Progenitor cell of endocrine pancreas (in vitro differentiated cells): ENCODE measurements at regions not wholly inside any gene's neighbourhood (a gene's known extent, or its start where the extent isn't known, plus 50 kb on each side); places are given as distances from the start of the nearest gene placed in this dataset.

ENCODE experiments used
- DNase-seq: peaks from one replicate; pipeline ENCODE4 v3.0.0; 2021; ENCODE audit warnings: low spot score; ENCODE audit not compliant: unreplicated experiment
- H3K27ac Mint-ChIP-seq: 2 replicates; pipeline ENCODE4 v1.8.0; 2021; ENCODE audit warnings: mild to moderate bottlenecking, moderate library complexity, mixed read lengths
- H3K27me3 Mint-ChIP-seq: 2 replicates; pipeline ENCODE4 v1.8.0; 2021; ENCODE audit warnings: mixed read lengths
- H3K36me3 Mint-ChIP-seq: 2 replicates; pipeline ENCODE4 v1.8.0; 2022; ENCODE audit warnings: mixed read lengths; ENCODE audit not compliant: insufficient read depth
- H3K4me1 Mint-ChIP-seq: 2 replicates; pipeline ENCODE4 v1.8.0; 2021; ENCODE audit warnings: low read depth, mixed read lengths
- H3K4me3 Mint-ChIP-seq: 2 replicates; pipeline ENCODE4 v1.8.0; 2021; ENCODE audit warnings: low read depth, mild to moderate bottlenecking, moderate library complexity, mixed read lengths
- H3K9me3 Mint-ChIP-seq: 2 replicates; pipeline ENCODE4 v1.8.0; 2021; ENCODE audit warnings: low read depth, mixed read lengths
- CTCF ChIP-seq: fragments of 200-600 bp; sonication (generic); IDR thresholded peaks from one replicate; pipeline ENCODE4 v1.5.0; 2021; ENCODE audit warnings: antibody characterized with exemption, mild to moderate bottlenecking; ENCODE audit not compliant: unreplicated experiment

- TF ChIP-seq CTCF: no peak
- no peaks in the 10 kb centered on the region for H3K9me3 Mint-ChIP-seq
- no peak overlapping the region for H3K27ac Mint-ChIP-seq
- H3K4me1 Mint-ChIP-seq: peaks cover 9% of the 10 kb centered on the region
- no peaks in the 10 kb centered on the region for H3K36me3 Mint-ChIP-seq
- DNase-seq: no peak
- no peak overlapping the region for H3K4me3 Mint-ChIP-seq
- H3K27me3 Mint-ChIP-seq: no peaks in the 10 kb centered on the region
Measured at GRCh38 chr4:175930471-175930870, 118.4 kb upstream of the GPM6A start.

DNA sequence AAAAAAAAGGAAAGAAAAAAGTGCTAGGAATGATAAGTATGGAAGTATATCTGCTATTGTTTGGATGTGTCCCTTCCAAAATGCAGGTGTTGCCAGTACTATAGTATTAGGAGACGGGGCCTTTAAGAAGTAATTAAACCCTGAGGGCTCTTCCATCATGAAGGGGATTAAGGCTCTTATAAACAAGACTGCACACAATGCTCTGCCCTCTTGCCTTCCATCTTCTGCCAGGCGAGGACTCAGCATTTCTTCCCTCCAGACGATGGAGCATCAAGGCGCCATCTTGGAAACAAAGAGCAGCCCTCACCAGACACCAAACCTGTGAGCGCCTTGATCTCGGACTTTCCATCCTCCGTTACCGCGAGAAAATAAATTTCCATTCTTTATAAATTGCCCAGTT lies 120.1 kb upstream of the GPM6A start:
- DNase-seq: no peak
- no peaks in the 10 kb centered on the region for H3K9me3 Mint-ChIP-seq

GRCh38 chr4:175934506-175934905 lies 122.4 kb upstream of the GPM6A start:
- H3K27me3 Mint-ChIP-seq: no peaks in the 10 kb centered on the region
- no peak for TF ChIP-seq CTCF
- no peaks in the 10 kb centered on the region for H3K9me3 Mint-ChIP-seq
- no peak for DNase-seq
- peaks cover 7% of the 10 kb centered on the region for H3K4me1 Mint-ChIP-seq
- no peaks in the 10 kb centered on the region for H3K36me3 Mint-ChIP-seq
- no peak overlapping the region for H3K27ac Mint-ChIP-seq
- no peak overlapping the region for H3K4me3 Mint-ChIP-seq

More for the DNA sequence above, 120.1 kb upstream of the GPM6A start:
- Mint-ChIP-seq H3K27ac (no peak overlapping the region), H3K4me3 (no peak overlapping the region), H3K36me3 (no peaks in the 10 kb centered on the region), H3K4me1 (peaks cover 9% of the 10 kb centered on the region), H3K27me3 (no peaks in the 10 kb centered on the region)
- no peak for TF ChIP-seq CTCF

- peak overlapping the region; percentile 84 for H3K27ac Mint-ChIP-seq
- DNase-seq: no peak
- H3K4me3 Mint-ChIP-seq: no peak overlapping the region
- H3K9me3 Mint-ChIP-seq: no peaks in the 10 kb centered on the region
- no peaks in the 10 kb centered on the region for H3K27me3 Mint-ChIP-seq
- peaks cover 7% of the 10 kb centered on the region for H3K4me1 Mint-ChIP-seq
- no peak for TF ChIP-seq CTCF
- H3K36me3 Mint-ChIP-seq: no peaks in the 10 kb centered on the region
Measured at GRCh38 chr4:175935016-175935661, 123.1 kb upstream of the GPM6A start.

- Mint-ChIP-seq H3K4me3 (no peak overlapping the region), H3K36me3 (peaks cover 1% of the 10 kb centered on the region), H3K4me1 (no peaks in the 10 kb centered on the region), H3K9me3 (peaks cover 3% of the 10 kb centered on the region), H3K27ac (no peak overlapping the region), H3K27me3 (no peaks in the 10 kb centered on the region)
- DNase-seq: no peak
- TF ChIP-seq CTCF: no peak
Measured at GRCh38 chr4:175944126-175944910, 121.3 kb upstream of the WDR17 start.
